Activated CD8-positive, alpha-beta T cell treated with anti-CD3 and anti-CD28 coated beads, Interleukin-2, amount 10 ng/mL, durations not matched to agents 7 days and 5 days (primary cell): ENCODE measurements at regions not wholly inside any gene's neighbourhood (a gene's known extent, or its start where the extent isn't known, plus 50 kb on each side); places are given as distances from the start of the nearest gene placed in this dataset.
"Not testable (repeated sequence)": the region's sequence is repeated elsewhere in the genome, so short reads cannot be mapped to it uniquely, and the experiment has no call there.

ENCODE experiments used
- ATAC-seq: fragments of 150-1000 bp; cut with Tn5 transposase; one replicate; pipeline ENCODE4 v1.10.0; 2021; ENCODE audit warnings: moderate library complexity
- CTCF ChIA-PET: fragments of 350-600 bp; sonication (Branson Sonifier 250); formaldehyde crosslinking; loops from one replicate; lab custom pipeline; 2021; ENCODE audit warnings: antibody characterized with exemption; lab: Charles Lee
- POLR2A ChIA-PET: fragments of 350-600 bp; sonication (Branson Sonifier 250); formaldehyde crosslinking; loops from one replicate; lab custom pipeline; 2021; ENCODE audit warnings: antibody characterized with exemption; lab: Charles Lee
- DNase-seq: peaks from one replicate; pipeline ENCODE4 v3.0.0-alpha.2; 2020
- H3K27ac Mint-ChIP-seq: one replicate; pipeline ENCODE4 v1.8.0; 2021; ENCODE audit warnings: mild to moderate bottlenecking, mixed read lengths
- H3K27me3 Mint-ChIP-seq: one replicate; pipeline ENCODE4 v1.8.0; 2021; ENCODE audit warnings: low read depth, mixed read lengths
- H3K36me3 Mint-ChIP-seq: one replicate; pipeline ENCODE4 v1.8.0; 2021; ENCODE audit warnings: low read depth, mixed read lengths
- H3K4me1 Mint-ChIP-seq: one replicate; pipeline ENCODE4 v1.8.0; 2021; ENCODE audit warnings: low read depth, mixed read lengths
- H3K4me3 Mint-ChIP-seq: one replicate; pipeline ENCODE4 v1.8.0; 2021; ENCODE audit warnings: mild to moderate bottlenecking, mixed read lengths
- H3K9me3 Mint-ChIP-seq: one replicate; pipeline ENCODE4 v1.8.0; 2022; ENCODE audit warnings: mixed read lengths; ENCODE audit not compliant: insufficient read depth

DNA sequence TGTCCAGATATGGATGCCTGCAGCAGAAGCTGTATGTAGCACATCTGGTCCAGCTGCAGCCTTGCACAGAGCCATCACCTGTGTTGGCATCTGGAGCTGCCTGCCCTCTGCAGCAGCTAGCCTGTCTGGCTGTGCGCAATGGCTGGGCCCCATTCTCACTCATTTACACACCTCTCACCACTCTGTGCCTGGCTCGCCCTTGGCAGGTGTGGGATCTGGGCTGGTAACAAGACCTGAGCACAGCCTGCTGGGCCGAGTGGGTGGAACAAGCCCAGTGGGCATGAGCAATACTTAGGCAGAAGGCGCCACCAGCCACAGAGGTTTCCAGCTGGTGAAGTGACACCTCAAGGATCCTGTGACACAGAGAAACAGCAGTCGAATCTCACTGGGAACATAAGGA lies 714.1 kb downstream of the NUP35 start:
- H3K4me3 Mint-ChIP-seq, result no peak overlapping the region
- peaks cover 8% of the 10 kb centered on the region for H3K9me3 Mint-ChIP-seq
- ChIA-PET POLR2A (no interaction called here), CTCF (no interaction called here)
- no peak overlapping the region for H3K27ac Mint-ChIP-seq
- no peaks in the 10 kb centered on the region for H3K36me3 Mint-ChIP-seq
- H3K27me3 Mint-ChIP-seq, result no peaks in the 10 kb centered on the region
- H3K4me1 Mint-ChIP-seq, result no peaks in the 10 kb centered on the region
- no peak for DNase-seq
- ATAC-seq, result no peak

DNA sequence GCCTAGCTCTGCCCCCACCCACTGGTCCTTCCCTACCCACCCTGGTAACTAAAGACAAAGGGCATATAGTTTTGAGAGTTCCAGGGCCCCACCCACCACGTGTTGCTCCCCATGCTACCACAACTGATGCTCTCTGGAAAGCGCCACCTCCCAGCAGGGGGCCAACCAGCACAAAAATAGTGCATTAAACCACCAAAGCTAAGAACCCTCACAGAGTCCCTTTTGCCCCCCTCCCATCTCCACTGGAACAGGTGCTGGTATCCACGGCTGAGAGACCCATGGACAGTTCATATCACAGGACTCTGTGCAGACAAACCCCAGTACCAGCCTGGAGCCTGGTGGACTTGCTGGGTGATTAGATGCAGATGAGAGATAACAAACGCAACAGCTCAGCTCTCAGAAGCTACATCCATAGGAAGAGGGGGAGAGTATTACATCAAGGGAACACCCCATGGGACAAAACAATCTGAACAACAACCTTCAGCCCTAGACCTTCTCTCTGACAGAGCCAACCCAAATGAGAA lies 715.9 kb downstream of the NUP35 start:
- ChIA-PET POLR2A (no interaction called here), CTCF (no interaction called here)
- Mint-ChIP-seq H3K36me3 (no peaks in the 10 kb centered on the region), H3K27me3 (no peaks in the 10 kb centered on the region), H3K4me1 (no peaks in the 10 kb centered on the region), H3K9me3 (peaks cover 8% of the 10 kb centered on the region), H3K4me3 (no peak overlapping the region), H3K27ac (no peak overlapping the region)
- ATAC-seq (no peak), DNase-seq (no peak)

DNA sequence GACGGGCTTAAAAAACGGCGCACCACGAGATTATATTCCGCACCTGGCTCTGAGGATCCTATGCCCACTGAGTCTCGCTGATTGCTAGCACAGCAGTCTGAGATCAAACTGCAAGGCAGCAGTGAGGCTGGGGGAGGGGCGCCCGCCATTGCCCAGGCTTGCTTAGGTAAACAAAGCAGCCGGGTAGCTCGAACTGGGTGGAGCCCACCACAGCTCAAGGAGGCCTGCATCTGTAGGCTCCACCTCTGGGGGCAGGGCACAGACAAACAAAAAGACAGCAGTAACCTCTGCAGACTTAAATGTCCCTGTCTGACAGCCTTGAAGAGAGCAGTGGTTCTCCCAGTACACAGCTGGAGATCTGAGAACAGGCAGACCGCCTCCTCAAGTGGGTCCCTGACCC lies 725.6 kb downstream of the NUP35 start:
- H3K36me3 Mint-ChIP-seq, DNase-seq, H3K27ac Mint-ChIP-seq, H3K4me3 Mint-ChIP-seq, ATAC-seq, H3K4me1 Mint-ChIP-seq, CTCF ChIA-PET, H3K27me3 Mint-ChIP-seq, H3K9me3 Mint-ChIP-seq, POLR2A ChIA-PET: not testable (repeated sequence)

DNA sequence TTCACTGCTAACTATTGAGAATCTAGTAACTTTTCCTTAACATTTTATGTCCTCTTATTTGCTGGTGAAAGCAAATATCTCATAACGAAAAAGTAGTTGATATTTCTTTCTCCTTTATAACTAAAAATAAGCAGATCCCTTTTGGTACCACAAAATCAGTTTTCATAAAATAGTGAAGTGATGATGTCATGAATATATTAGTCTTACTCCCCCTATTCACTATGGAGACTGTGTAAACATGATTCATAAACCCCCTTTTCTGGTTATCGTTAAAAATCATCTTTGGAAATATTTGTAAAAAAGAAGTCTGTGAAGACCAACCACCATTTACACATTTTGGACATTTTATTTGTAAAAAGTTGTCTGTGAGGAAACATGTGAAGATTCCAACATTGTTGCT lies 734.9 kb downstream of the NUP35 start:
- ATAC-seq (no peak), DNase-seq (no peak)
- Mint-ChIP-seq H3K9me3 (peaks cover 7% of the 10 kb centered on the region), H3K4me1 (no peaks in the 10 kb centered on the region), H3K27ac (no peak overlapping the region), H3K27me3 (no peaks in the 10 kb centered on the region), H3K4me3 (no peak overlapping the region), H3K36me3 (no peaks in the 10 kb centered on the region)
- ChIA-PET CTCF (no interaction called here), POLR2A (no interaction called here)

DNA sequence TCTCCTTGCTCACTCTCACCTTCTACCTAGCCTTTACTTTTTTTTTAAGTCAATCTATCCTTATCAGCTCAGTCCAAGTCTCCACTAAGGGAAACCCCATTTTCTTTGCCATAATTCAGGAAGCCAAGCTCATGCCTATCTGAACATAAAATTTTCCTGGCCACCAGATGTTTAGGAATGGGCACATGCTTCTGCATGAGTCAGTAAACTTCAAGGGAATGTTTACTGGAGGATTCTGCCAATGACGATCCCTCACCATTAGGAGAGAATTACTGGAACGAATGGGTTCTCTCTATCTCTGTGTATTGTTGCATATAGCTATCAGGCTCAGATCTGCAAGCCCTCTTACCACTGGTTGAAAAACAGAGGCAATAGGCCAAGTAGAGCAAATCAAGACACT lies 731.7 kb upstream of the ZNF804A start:
- H3K27me3 Mint-ChIP-seq, result no peaks in the 10 kb centered on the region
- no peak overlapping the region for H3K4me3 Mint-ChIP-seq
- no peak for DNase-seq
- H3K36me3 Mint-ChIP-seq, result no peaks in the 10 kb centered on the region
- CTCF ChIA-PET, result no interaction called here
- H3K9me3 Mint-ChIP-seq, result no peaks in the 10 kb centered on the region
- H3K27ac Mint-ChIP-seq, result no peak overlapping the region
- POLR2A ChIA-PET, result no interaction called here
- ATAC-seq, result no peak
- no peaks in the 10 kb centered on the region for H3K4me1 Mint-ChIP-seq

DNA sequence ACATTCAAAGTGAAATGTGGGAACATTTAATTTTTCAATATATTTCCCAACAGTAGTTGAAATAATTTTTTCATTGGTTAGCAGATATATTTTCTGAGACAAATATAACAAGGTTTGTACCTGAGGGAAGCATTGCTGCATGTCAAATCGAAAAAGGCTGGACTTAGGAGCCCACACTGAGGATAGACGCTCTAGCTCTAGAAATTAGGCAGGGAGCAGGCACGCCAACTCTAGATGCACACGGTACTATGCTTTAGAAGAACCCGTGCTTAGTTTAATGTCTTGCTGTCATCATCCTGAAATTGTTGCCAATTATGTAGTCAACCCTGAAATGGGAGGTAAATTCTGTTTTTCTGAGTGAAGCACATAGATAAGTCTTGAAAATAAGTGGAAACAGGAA lies 731.1 kb upstream of the ZNF804A start:
- no peak for ATAC-seq
- POLR2A ChIA-PET, result no interaction called here
- Mint-ChIP-seq H3K36me3 (no peaks in the 10 kb centered on the region), H3K27me3 (no peaks in the 10 kb centered on the region), H3K9me3 (no peaks in the 10 kb centered on the region), H3K27ac (no peak overlapping the region), H3K4me3 (no peak overlapping the region), H3K4me1 (no peaks in the 10 kb centered on the region)
- no peak for DNase-seq
- CTCF ChIA-PET, result no interaction called here

DNA sequence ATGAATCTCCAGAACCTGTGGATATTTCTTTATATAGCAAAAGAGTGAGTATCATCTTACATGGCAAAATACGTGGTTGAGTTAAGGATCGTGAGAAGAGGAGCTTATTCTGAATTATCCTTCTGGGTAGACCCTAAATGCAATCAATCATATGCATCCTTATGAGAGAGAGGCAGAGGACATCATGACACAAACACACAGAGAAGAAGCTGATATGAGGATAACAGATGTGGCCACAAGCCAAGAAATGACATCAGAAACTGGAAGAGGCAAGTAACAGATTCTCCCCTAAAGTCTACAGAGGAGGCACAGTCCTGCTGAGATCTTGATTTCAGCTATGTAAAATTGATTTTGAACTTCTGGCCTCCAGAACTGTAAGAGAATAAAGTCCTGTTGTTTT lies 730.2 kb upstream of the ZNF804A start:
- DNase-seq, result no peak
- no peak overlapping the region for H3K27ac Mint-ChIP-seq
- H3K4me3 Mint-ChIP-seq, result no peak overlapping the region
- no peak for ATAC-seq
- no peaks in the 10 kb centered on the region for H3K36me3 Mint-ChIP-seq
- no peaks in the 10 kb centered on the region for H3K27me3 Mint-ChIP-seq
- POLR2A ChIA-PET, result no interaction called here
- no peaks in the 10 kb centered on the region for H3K4me1 Mint-ChIP-seq
- H3K9me3 Mint-ChIP-seq, result no peaks in the 10 kb centered on the region
- CTCF ChIA-PET, result no interaction called here

DNA sequence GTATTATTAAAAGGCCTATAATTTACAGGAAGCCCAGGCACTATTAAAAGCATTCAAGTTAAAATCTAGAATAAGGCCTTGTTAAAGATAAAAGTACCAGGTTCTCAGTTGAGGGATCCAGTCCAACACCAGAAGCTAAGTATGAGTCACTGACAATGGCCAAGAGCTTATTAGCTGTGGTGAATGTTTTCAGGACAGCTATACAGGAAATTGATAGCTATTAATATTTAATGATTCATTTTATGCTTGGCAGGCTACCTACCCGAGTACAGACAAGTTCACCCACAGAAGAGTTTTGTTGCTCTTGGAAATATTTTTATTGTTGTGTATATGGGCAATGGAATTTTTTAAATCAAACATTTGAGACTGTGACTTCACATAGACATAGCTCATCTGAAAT lies 729.6 kb upstream of the ZNF804A start:
- POLR2A ChIA-PET, result no interaction called here

DNA sequence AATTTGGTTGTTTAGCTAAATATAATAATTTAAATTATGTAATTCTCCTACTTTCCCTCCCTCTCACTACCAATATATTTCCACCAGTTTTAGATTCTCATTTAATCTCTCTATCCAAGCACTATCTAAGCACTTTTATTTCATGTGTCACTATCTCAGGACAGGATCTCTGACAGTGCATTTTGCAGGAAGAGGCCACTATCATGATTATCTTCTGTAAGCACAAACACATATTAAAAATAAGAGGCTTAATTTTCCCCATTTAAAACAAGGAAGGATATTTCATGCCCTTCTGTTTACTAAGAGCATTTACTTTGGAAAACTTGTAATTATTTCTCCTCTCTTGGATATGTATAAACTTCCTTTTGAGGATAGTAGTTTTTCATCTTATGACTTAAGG lies 726.2 kb upstream of the ZNF804A start:
- H3K36me3 Mint-ChIP-seq, result no peaks in the 10 kb centered on the region
- no peak overlapping the region for H3K4me3 Mint-ChIP-seq
- no peak overlapping the region for H3K27ac Mint-ChIP-seq
- no peaks in the 10 kb centered on the region for H3K9me3 Mint-ChIP-seq
- POLR2A ChIA-PET, result no interaction called here
- ATAC-seq (no peak), DNase-seq (no peak)
- H3K27me3 Mint-ChIP-seq, result no peaks in the 10 kb centered on the region
- no peaks in the 10 kb centered on the region for H3K4me1 Mint-ChIP-seq
- CTCF ChIA-PET, result no interaction called here

More for the DNA sequence above, 729.6 kb upstream of the ZNF804A start:
- CTCF ChIA-PET, result no interaction called here
- no peaks in the 10 kb centered on the region for H3K27me3 Mint-ChIP-seq
- no peak overlapping the region for H3K27ac Mint-ChIP-seq
- H3K4me3 Mint-ChIP-seq, result no peak overlapping the region
- ATAC-seq (no peak), DNase-seq (no peak)
- no peaks in the 10 kb centered on the region for H3K9me3 Mint-ChIP-seq
- H3K36me3 Mint-ChIP-seq, result no peaks in the 10 kb centered on the region
- no peaks in the 10 kb centered on the region for H3K4me1 Mint-ChIP-seq

DNA sequence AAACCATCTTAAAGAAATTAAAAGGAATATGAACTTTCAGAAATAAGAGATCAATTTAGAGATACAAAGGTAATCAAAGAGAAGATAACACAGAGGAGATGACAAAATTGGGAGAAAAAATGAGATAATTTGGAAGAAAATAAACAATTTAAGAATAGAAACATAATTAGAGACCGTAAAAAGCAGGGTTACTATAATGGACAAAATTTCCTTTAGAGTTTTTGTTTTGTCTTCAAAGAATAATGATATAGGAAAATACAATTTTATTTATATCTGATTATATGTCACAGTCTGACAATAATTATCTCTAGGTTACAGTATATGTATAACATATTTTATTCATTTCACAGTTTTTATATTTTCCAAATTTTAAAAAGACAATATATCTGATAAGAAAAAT lies 716.4 kb upstream of the ZNF804A start:
- Mint-ChIP-seq H3K36me3 (no peaks in the 10 kb centered on the region), H3K4me3 (no peak overlapping the region), H3K4me1 (no peaks in the 10 kb centered on the region), H3K27ac (no peak overlapping the region), H3K9me3 (peaks cover 17% of the 10 kb centered on the region), H3K27me3 (no peaks in the 10 kb centered on the region)
- POLR2A ChIA-PET, result no interaction called here
- DNase-seq, result no peak
- ATAC-seq, result no peak
- CTCF ChIA-PET, result no interaction called here

DNA sequence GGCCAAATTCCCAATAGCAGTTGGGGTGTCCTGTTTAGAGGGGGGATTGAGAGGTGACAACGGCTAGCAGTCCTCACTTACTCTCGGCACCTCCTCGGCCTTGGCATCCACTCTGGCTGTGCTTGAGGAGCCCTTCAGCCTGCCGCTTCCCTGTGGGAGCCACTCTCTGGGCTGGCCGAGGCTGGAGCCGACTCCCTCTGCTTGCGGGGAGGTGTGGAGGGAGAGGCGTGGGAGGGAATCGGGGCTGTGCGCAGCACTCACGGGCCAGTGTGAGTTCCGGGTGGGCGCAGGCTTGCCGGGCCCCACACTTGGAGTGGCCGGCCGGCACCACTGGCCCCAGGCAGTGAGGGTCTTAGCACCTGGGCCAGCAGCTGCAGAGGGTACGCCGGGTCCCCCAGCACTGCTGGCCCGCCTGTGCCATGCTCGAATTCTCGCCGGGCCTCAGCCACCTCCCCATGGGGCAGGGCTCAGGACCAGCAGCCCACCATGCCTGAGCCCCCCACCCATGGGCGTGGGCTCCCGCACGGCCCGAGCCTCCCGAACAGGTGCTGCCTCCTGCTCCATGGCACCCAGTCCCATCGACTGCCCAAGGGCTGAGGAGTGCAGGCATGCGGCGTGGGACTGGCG lies 705.9 kb upstream of the ZNF804A start:
- H3K9me3 Mint-ChIP-seq, result peaks cover 8% of the 10 kb centered on the region
- ATAC-seq (no peak), DNase-seq (no peak)
- H3K27ac Mint-ChIP-seq, result no peak overlapping the region
- POLR2A ChIA-PET, result no interaction called here
- H3K4me3 Mint-ChIP-seq, result no peak overlapping the region
- H3K36me3 Mint-ChIP-seq, result no peaks in the 10 kb centered on the region
- CTCF ChIA-PET, result no interaction called here
- H3K27me3 Mint-ChIP-seq, result no peaks in the 10 kb centered on the region
- no peaks in the 10 kb centered on the region for H3K4me1 Mint-ChIP-seq

DNA sequence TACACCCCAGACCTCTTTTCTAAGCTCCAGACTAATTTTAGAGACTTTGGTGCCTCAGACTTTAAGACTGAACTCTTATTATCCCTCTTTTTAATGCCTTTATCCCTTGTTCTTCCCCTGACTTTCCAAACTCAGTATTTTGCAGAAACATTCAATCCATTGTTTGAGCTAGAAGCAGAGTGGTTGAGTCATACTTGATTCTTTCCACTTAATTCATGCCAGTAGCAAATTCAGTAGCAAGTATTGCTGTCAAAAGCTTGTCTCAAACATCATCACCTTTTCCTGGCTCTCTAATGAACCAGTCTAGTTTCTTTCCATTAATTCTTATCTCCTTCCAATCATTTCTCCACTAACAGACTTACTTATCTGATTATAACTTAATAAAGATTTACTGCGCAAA lies 699.7 kb upstream of the ZNF804A start:
- CTCF ChIA-PET, result no interaction called here
- no peaks in the 10 kb centered on the region for H3K4me1 Mint-ChIP-seq
- H3K9me3 Mint-ChIP-seq, result peaks cover 5% of the 10 kb centered on the region
- no peaks in the 10 kb centered on the region for H3K27me3 Mint-ChIP-seq
- no peak for ATAC-seq
- no peaks in the 10 kb centered on the region for H3K36me3 Mint-ChIP-seq
- DNase-seq, result no peak
- H3K4me3 Mint-ChIP-seq, result no peak overlapping the region
- POLR2A ChIA-PET, result no interaction called here
- H3K27ac Mint-ChIP-seq, result no peak overlapping the region

DNA sequence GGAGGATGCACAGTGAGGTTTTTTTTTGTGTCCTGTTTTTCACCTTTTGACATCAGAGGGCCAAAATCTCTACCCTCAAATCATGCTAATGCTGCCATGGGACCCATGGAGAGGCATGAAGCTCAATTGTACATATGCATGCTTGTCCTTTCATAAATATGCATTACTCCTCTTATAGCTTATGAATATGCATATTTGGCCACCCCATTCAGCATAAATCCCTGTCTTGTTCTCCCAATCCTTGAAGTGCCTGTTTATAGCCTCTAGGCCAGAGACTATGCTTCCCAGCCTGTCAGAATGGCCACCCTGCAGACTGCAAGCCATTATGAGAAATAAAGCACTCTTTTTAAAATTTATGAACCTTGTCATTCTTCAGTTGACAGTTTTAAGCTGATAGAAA lies 696.4 kb upstream of the ZNF804A start:
- H3K27ac Mint-ChIP-seq, result no peak overlapping the region
- no peaks in the 10 kb centered on the region for H3K27me3 Mint-ChIP-seq
- POLR2A ChIA-PET, result no interaction called here
- peaks cover 8% of the 10 kb centered on the region for H3K9me3 Mint-ChIP-seq
- CTCF ChIA-PET, result no interaction called here
- no peaks in the 10 kb centered on the region for H3K36me3 Mint-ChIP-seq
- H3K4me3 Mint-ChIP-seq, result no peak overlapping the region
- ATAC-seq (no peak), DNase-seq (no peak)
- H3K4me1 Mint-ChIP-seq, result no peaks in the 10 kb centered on the region
